ENCODE measurements at regions not wholly inside any gene's neighbourhood (a gene's known extent, or its start where the extent isn't known, plus 50 kb on each side); places are given as distances from the start of the nearest gene placed in this dataset.

GRCh38 chr18:2293109-2293839, 278.0 kb downstream of the METTL4 start:
- FAIRE-seq = no peak

- no peak for FAIRE-seq
These were observed 270.0 kb downstream of the METTL4 start for GRCh38 chr18:2301316-2301715.

- FAIRE-seq = no peak
These were observed 269.3 kb downstream of the METTL4 start for GRCh38 chr18:2302012-2302411.

- FAIRE-seq = no peak
These were observed 268.4 kb downstream of the METTL4 start for GRCh38 chr18:2302628-2303516.

GRCh38 chr18:2303517-2304238, 267.6 kb downstream of the METTL4 start:
- no peak for FAIRE-seq

GRCh38 chr18:2304378-2305175, 266.7 kb downstream of the METTL4 start:
- FAIRE-seq = no peak

DNA sequence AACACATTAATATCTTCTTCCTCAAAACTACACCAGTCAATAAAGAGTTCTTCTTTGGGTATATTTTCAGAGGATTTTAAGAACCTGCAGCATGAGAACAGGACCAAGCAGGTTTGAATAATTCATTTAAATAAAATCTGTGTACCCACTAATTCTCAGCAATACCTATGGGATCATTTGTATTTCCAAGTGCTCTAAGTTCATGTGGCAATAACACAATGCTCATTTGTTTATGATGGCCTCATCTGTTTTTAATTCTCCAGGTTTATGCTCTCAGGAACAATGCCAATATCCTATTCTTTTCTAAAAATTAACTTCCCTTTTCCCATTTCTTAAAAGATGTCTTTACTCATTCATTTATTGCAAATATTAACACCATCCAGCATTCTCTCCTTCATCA, 264.7 kb downstream of the METTL4 start:
- no peak for FAIRE-seq

DNA sequence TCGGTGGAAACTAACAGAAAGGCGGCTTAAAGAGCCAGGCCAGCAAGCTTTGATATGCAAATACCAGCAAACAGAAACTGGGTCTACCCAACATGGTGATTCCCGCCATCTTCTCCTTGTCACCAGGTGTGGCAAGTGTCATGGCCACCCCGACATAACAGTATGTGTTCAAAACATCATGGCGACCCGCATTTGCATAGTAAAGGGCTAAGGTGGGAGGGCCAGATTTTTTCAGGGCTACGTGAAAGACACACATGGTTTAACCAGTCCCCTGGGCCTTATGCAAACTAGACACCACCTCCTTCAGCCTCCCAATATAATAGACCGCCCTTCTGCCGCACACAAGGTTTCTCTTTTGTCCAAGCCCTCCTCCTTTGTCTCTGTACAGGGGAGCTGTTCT, 260.4 kb downstream of the METTL4 start:
- FAIRE-seq = no peak

DNA sequence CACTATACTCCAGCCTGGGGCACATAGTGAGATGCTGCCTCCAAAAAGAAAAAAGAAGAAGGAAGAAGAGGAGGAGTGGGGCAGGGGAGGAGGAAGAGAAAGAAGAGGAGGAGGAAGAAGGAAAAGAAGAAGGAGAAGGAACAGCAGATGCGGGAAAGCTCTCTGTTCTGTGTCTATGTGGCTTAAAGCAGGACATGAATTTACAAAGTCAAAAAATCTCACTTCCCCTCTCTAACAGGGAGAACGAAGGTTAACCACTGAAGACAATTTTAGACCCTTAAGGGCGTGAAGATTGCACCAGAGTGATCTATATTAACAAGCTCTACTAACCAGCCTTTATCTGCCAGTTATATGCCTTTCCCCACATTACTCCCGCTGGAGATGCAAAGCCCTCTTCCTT, 258.9 kb downstream of the METTL4 start:
- FAIRE-seq = no peak

DNA sequence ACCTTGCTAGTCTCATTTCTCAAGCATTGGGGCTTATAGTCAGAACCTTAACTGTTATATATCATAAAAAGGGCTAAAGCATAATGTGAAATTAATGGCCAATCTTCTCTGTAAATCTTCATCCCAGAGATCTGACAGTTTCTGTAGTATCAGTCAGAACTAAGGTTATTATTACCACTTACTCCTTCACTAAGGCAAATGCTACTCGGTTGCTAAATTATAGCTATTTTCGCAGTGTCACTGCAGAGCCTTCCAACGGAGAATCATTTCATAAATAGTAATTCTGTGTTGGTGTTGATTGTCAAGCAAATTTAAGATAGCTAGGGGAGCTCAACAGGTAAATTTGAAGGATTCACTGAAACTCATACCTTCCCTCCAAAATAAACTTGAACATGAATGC, 258.0 kb downstream of the METTL4 start:
- no peak for FAIRE-seq

GRCh38 chr18:2316082-2316750, 255.1 kb downstream of the METTL4 start:
- FAIRE-seq = no peak

GRCh38 chr18:2316751-2317696, 254.3 kb downstream of the METTL4 start:
- no peak for FAIRE-seq

DNA sequence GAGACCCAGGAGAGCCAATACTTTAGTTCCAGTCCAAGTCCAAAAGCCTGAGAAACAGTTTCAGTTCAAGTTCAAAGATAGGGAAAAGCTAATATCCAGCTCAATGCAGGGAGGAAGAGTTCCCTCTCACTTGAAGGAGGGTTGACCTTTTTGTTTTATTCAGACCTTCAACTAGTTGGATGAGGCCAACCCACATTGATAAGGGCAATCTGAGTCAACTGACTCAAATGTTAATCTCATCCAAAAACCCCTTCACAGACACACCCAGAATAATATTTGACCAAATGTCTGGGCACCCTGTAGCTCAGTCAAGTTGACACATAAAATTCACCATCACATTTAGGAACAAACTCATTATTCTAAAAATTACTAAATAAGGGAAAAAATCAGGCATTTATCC, 246.8 kb downstream of the METTL4 start:
- no peak for FAIRE-seq

- FAIRE-seq = no peak
These were observed 245.9 kb downstream of the METTL4 start for GRCh38 chr18:2325308-2325849.

DNA sequence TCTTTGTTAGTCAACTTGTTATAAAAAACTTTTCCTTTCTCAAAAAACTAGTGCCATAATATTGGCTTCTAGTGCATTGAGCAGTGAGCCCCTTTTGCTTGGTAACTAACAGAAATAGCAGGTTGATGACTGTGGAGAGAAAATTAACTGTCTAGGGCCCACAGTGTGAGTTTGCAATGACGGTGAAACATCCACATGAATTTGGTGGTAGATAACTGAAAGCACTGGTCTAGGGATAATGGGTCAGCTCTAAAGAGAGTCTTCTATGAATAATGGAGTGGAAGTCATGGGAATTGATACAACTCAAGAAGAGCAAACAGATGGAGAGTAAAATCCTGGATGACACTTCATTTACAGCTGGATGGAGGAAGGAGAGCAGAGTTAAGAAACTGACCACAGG, 245.4 kb downstream of the METTL4 start:
- no peak for FAIRE-seq

GRCh38 chr18:2326999-2327398, 244.3 kb downstream of the METTL4 start:
- FAIRE-seq = no peak

DNA sequence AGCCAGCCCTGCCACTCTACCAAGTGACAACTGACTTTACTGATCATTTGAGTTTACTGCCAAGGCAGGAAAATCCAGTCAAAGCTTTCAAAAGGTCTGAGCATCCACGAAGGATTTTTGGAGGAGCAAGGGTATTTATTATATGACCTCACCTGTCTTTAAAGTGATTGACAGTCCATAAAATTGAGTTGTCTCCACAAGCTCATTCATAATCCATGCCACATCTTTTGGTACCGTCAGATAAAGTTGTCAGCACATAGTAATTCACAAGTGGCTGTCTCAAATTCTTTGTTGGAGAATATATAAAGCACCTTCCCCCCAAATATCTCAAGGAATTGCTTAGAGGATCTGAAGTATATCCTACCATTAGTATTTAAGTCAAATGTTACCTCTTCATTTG, 240.5 kb downstream of the METTL4 start:
- no peak for FAIRE-seq

DNA sequence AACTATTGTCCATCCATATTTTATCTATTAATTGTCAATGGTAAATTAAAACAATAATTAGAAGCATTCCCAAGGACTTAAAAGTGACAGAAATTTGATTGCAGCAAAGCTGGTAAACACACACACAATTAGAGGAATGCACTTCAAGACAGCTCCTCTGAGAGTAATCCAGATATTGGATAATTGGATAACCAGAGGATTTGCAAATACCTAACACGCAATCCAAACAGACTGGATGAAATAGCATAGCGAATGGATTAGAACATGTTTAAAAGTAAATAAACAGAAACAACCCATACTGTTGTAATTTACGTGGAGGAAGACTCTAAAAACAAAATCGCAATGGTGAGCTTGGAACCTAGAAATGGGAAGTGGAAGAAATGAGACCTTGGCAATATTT, 239.8 kb downstream of the METTL4 start:
- FAIRE-seq = no peak

- FAIRE-seq = no peak
These were observed 234.5 kb downstream of the METTL4 start for GRCh38 chr18:2336690-2337392.

DNA sequence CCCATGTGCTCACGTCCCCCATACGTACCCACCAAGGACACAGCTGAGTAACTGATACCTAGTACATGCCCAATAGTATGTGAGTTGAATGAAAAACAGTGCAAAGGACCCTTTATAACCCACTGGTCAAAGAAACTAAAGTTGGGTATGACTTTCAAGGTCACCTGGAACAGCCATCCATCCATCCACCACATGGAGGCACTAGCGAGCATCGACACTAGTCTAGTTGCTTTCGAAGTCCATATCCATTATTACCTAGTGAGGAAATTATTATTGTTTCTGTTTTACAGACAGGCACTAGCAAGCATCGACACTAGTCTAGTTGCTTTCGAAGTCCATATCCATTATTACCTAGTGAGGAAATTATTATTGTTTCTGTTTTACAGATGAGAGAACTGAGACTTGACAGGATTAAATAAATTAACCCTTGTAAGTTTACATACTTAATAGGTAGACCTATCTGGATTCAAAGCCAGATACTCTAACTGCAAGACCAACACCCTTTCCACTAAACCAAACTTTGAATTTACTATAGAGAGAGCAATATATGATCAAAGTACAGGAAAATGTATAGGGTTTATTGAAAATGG, 233.7 kb downstream of the METTL4 start:
- FAIRE-seq = peak; percentile 73

Measured in G401.6 (cell line).